Neural progenitor cell (in vitro differentiated cells): ENCODE measurements at regions not wholly inside any gene's neighbourhood (a gene's known extent, or its start where the extent isn't known, plus 50 kb on each side); places are given as distances from the start of the nearest gene placed in this dataset.

Source experiments
- DNase-seq: peaks from one replicate; pipeline ENCODE4 v3.0.0-alpha.2; 2016; ENCODE audit warnings: low spot score
- H2AFZ ChIP-seq: fragments of 200-600 bp; sonication (generic); replicated peaks from 2 replicates; pipeline ENCODE4 v1.6.1; 2016; ENCODE audit warnings: antibody characterized with exemption
- H3F3A ChIP-seq: fragments of 200-600 bp; sonication (generic); 2 replicates; pipeline ENCODE4 v1.6.1; 2016; ENCODE audit warnings: antibody characterized with exemption, low read depth
- H3K27ac ChIP-seq: fragments of 200-600 bp; sonication (generic); 2 replicates; pipeline ENCODE4 v1.5.1; 2016; ENCODE audit warnings: mild to moderate bottlenecking
- H3K27me3 ChIP-seq: fragments of 200-600 bp; sonication (generic); 2 replicates; pipeline ENCODE4 v1.6.1; 2016; ENCODE audit warnings: mild to moderate bottlenecking, moderate library complexity
- H3K36me3 ChIP-seq: fragments of 200-600 bp; sonication (generic); 2 replicates; pipeline ENCODE4 v1.5.1; 2016
- H3K4me1 ChIP-seq: fragments of 200-600 bp; sonication (generic); 2 replicates; pipeline ENCODE4 v1.6.1; 2016; ENCODE audit warnings: mixed run types
- H3K4me2 ChIP-seq: fragments of 200-600 bp; sonication (generic); 2 replicates; pipeline ENCODE4 v1.6.1; 2016
- H3K4me3 ChIP-seq: fragments of 200-600 bp; sonication (generic); 2 replicates; pipeline ENCODE4 v1.5.1; 2016
- H3K79me2 ChIP-seq: fragments of 200-600 bp; sonication (generic); 2 replicates; pipeline ENCODE4 v1.6.1; 2016; ENCODE audit warnings: low read depth
- H3K9ac ChIP-seq: fragments of 200-600 bp; sonication (generic); 2 replicates; pipeline ENCODE4 v1.6.1; 2016
- H3K9me3 ChIP-seq: fragments of 200-600 bp; sonication (generic); 2 replicates; pipeline ENCODE4 v1.5.1; 2016; ENCODE audit warnings: low read depth
- H4K20me1 ChIP-seq: fragments of 200-600 bp; sonication (generic); 2 replicates; pipeline ENCODE4 v1.6.1; 2016; ENCODE audit warnings: low read depth
- H3K27ac Mint-ChIP-seq: 3 replicates; pipeline ENCODE4 v1.8.0; 2021; ENCODE audit warnings: mixed read lengths
- H3K27me3 Mint-ChIP-seq: 2 replicates; pipeline ENCODE4 v1.8.0; 2022; ENCODE audit warnings: low read depth, mild to moderate bottlenecking, inconsistent platforms, moderate library complexity, mixed read lengths; ENCODE audit not compliant: insufficient read depth
- H3K36me3 Mint-ChIP-seq: 3 replicates; pipeline ENCODE4 v1.8.0; 2021; ENCODE audit warnings: mixed read lengths
- H3K4me1 Mint-ChIP-seq: 3 replicates; pipeline ENCODE4 v1.8.0; 2021; ENCODE audit warnings: mixed read lengths
- H3K4me3 Mint-ChIP-seq: 3 replicates; pipeline ENCODE4 v1.8.0; 2021; ENCODE audit warnings: mild to moderate bottlenecking, moderate library complexity, mixed read lengths
- H3K9me3 Mint-ChIP-seq: 3 replicates; pipeline ENCODE4 v1.8.0; 2020; ENCODE audit warnings: mixed read lengths
- EZH2 ChIP-seq: fragments of 200-600 bp; sonication (generic); IDR thresholded peaks from 2 replicates; pipeline ENCODE4 v1.6.1; 2017; ENCODE audit warnings: antibody characterized with exemption, mild to moderate bottlenecking, moderate library complexity
- EZH2phosphoT487 ChIP-seq: fragments of 200-600 bp; sonication (generic); IDR thresholded peaks from 2 replicates; pipeline ENCODE4 v1.6.1; 2017; ENCODE audit warnings: antibody characterized with exemption
- TF ChIP-seq, protein P1 (sequence below): fragments of 200-600 bp; sonication (generic); IDR thresholded peaks from 2 replicates; pipeline ENCODE4 v1.5.1; 2017; ENCODE audit warnings: antibody characterized with exemption, mild to moderate bottlenecking

DNA sequence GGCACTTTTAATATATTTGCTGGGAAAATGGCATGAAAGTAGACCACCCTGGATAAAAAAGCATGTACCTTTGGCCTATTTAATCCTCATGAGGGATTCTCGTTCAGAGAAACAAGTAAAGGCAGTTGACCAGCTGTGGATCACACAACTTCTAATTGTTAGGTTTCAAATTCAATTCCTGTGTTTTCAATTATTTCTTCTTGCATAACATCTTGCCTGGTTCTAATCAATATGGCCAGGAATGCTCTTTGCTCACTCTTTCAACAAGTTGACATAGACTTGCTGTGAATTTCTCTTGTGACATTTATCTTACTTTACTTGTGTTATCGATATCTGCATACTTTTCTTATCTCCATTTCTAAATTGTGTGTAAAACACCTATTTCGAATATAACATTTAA is 211.8 kb downstream of the SLC7A11 start:
- no peaks in the 10 kb centered on the region for H4K20me1 ChIP-seq

DNA sequence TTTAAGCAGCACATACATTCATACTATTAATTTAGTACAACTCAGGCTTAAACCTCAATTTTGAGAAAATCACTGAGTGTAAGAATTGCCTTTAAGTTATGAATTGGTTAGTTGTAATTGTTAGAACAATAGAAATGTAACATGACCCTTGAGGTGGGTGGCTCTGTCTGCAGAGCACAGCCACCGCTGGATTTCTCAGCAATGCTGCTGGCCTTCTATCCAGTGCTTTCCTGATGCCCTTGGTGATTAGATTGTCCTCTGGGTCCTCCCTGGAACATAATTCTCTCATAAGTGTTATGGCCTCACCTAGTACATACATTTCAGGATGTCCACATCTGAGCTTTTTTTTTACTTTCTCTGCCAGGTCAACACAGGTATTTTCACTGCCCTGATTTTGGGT is 213.2 kb downstream of the SLC7A11 start:
- Histone ChIP-seq H3K4me3 (no peak overlapping the region), H2AFZ (no peak overlapping the region), H3K27ac (no peak overlapping the region), H3K9ac (no peak overlapping the region), H3K4me2 (no peak overlapping the region), H3K79me2 (no peaks in the 10 kb centered on the region), H3K4me1 (peaks cover 4% of the 10 kb centered on the region), H3F3A (no peaks in the 10 kb centered on the region), H3K9me3 (no peaks in the 10 kb centered on the region), H3K27me3 (no peaks in the 10 kb centered on the region), H4K20me1 (no peaks in the 10 kb centered on the region), H3K36me3 (no peaks in the 10 kb centered on the region)
- DNase-seq, result no peak
- Mint-ChIP-seq H3K27me3 (peaks cover 2% of the 10 kb centered on the region), H3K4me3 (no peak overlapping the region), H3K27ac (no peak overlapping the region), H3K9me3 (no peaks in the 10 kb centered on the region), H3K4me1 (peaks cover 3% of the 10 kb centered on the region), H3K36me3 (no peaks in the 10 kb centered on the region)
- TF ChIP-seq, protein P1, sequence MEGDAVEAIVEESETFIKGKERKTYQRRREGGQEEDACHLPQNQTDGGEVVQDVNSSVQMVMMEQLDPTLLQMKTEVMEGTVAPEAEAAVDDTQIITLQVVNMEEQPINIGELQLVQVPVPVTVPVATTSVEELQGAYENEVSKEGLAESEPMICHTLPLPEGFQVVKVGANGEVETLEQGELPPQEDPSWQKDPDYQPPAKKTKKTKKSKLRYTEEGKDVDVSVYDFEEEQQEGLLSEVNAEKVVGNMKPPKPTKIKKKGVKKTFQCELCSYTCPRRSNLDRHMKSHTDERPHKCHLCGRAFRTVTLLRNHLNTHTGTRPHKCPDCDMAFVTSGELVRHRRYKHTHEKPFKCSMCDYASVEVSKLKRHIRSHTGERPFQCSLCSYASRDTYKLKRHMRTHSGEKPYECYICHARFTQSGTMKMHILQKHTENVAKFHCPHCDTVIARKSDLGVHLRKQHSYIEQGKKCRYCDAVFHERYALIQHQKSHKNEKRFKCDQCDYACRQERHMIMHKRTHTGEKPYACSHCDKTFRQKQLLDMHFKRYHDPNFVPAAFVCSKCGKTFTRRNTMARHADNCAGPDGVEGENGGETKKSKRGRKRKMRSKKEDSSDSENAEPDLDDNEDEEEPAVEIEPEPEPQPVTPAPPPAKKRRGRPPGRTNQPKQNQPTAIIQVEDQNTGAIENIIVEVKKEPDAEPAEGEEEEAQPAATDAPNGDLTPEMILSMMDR, result no peak
- TF ChIP-seq EZH2 (no peak), EZH2phosphoT487 (no peak)

More for the DNA sequence above, 211.8 kb downstream of the SLC7A11 start:
- H3F3A ChIP-seq, result no peaks in the 10 kb centered on the region
- H3K27me3 ChIP-seq, result no peaks in the 10 kb centered on the region
- no peak for DNase-seq
- Mint-ChIP-seq H3K36me3 (no peaks in the 10 kb centered on the region), H3K27me3 (peaks cover 2% of the 10 kb centered on the region), H3K4me3 (no peak overlapping the region), H3K9me3 (no peaks in the 10 kb centered on the region), H3K4me1 (peaks cover 3% of the 10 kb centered on the region), H3K27ac (no peak overlapping the region)
- no peak overlapping the region for H2AFZ ChIP-seq
- no peaks in the 10 kb centered on the region for H3K79me2 ChIP-seq
- peaks cover 4% of the 10 kb centered on the region for H3K4me1 ChIP-seq
- H3K4me3 ChIP-seq, result no peak overlapping the region
- no peaks in the 10 kb centered on the region for H3K36me3 ChIP-seq
- H3K9me3 ChIP-seq, result no peaks in the 10 kb centered on the region
- no peak overlapping the region for H3K27ac ChIP-seq
- H3K4me2 ChIP-seq, result no peak overlapping the region
- TF ChIP-seq, protein P1, result no peak
- TF ChIP-seq EZH2phosphoT487, result no peak
- no peak for TF ChIP-seq EZH2
- H3K9ac ChIP-seq, result no peak overlapping the region

DNA sequence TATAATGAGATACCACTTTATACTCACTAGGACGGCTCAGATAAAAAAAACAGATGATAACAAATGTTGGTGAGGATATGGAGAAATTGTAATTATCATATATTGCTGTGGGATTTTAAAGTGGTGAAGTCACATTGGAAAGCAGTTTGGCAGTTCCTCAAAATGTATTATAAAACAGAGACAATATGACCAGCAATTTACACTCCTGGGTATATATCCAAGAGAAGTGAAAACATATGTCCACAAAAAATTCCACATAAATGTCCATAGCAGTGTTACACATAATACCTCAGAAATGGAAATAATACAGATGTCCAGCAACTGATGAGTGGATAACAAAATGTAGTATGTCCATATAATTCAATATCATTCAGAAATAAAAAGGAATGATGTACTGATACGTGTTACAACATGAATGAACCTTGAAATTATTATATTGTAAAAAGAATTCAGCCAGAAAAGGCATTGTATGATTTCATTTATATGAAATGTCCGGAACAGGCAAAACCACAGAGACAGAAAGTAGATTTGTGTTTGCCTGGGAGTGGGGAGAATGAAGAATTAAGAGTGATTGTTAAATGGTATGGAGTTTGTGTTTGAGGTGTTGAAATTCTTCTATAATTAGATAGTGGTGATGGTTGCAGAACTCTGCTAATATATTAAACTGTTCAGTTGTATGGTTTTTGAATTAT is 220.9 kb downstream of the SLC7A11 start:
- DNase-seq, result no peak
- no peaks in the 10 kb centered on the region for H3K9me3 Mint-ChIP-seq
- H3K4me3 Mint-ChIP-seq, result no peak overlapping the region

More for the DNA sequence above, 220.9 kb downstream of the SLC7A11 start:
- Histone ChIP-seq H2AFZ (no peak overlapping the region), H3K9ac (no peak overlapping the region), H3K79me2 (no peaks in the 10 kb centered on the region), H3K4me3 (no peak overlapping the region), H3K4me1 (no peaks in the 10 kb centered on the region), H3K27me3 (no peaks in the 10 kb centered on the region), H3K9me3 (no peaks in the 10 kb centered on the region), H4K20me1 (no peaks in the 10 kb centered on the region), H3K36me3 (no peaks in the 10 kb centered on the region), H3F3A (no peaks in the 10 kb centered on the region), H3K4me2 (no peak overlapping the region), H3K27ac (no peak overlapping the region)
- no peak overlapping the region for H3K27ac Mint-ChIP-seq
- TF ChIP-seq, protein P1, result no peak
- TF ChIP-seq EZH2phosphoT487, result no peak
- TF ChIP-seq EZH2, result no peak
- H3K36me3 Mint-ChIP-seq, result no peaks in the 10 kb centered on the region
- no peaks in the 10 kb centered on the region for H3K4me1 Mint-ChIP-seq
- H3K27me3 Mint-ChIP-seq, result no peaks in the 10 kb centered on the region
